ENCODE measurements at regions not wholly inside any gene's neighbourhood (a gene's known extent, or its start where the extent isn't known, plus 50 kb on each side); places are given as distances from the start of the nearest gene placed in this dataset.
A peak's percentile ranks its signal among the peaks of the same experiment; 100 is the strongest.

DNA sequence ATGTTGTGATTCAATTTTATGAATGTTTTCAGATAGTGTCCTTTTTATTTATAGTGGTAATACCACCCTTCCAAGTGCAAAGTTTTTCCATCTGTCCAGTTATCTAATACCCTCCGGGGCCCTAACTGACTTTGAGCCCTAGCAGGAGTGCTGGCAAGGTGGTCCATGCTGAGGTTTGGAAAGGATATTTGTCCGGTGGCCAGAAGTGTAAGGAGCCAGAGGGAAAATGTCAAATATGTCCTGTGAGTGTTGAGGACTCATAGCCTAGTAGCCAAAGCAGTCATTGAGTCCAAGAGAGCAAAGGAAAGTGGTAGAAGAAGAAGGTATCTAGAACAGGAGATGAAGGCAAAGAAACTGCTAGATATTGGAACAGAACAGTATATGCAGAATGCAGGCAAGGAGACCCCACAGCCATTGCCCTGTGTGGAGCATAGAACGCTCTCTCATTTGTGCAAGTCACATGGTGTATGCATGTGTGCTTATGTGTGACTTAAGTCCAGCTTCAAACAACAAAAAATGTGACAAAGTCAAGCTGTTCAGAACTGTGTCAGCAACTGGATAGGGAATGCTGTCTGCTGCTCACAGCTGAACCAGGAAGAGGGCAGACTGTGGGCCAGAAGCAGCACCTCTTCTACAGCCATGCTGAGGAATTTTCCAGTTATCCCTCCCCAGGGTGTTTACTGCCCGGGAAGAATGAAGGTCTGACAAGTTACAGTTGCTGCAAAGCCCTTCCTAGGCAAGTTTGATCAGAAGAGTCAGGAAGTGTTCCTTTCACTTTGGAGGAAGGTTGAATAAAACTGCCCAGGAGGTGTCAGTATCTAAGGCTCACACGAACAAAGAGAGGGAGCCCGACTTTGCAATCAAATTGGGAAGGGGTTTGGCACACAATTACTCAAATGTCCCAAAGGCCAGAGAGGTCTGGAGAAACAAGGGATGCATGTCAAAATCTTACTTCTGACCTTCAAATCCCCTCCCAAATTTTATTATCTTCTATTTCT, 463.3 kb upstream of the DMAC1 start:
- no peak overlapping the region for H3K18ac ChIP-seq (ENCODE audit: extremely low read depth, low read length)
- H2BK120ac ChIP-seq (replicated peaks; ENCODE audit: low read depth, low read length), result peak overlapping the region; percentile 27
- no peaks in the 10 kb centered on the region for H3K79me1 ChIP-seq (ENCODE audit: low read depth, low read length)
- H2AFZ ChIP-seq (ENCODE audit: low read length), result peak overlapping the region; percentile 60
- CTCF ChIA-PET (ENCODE audit: partially characterized antibody), result interaction anchor here (0.5 kb wide), 1 partner anchor 224 kb away, joined by 3 read pairs; no protein-coding TSS in a partner anchor
- H3K9me3 ChIP-seq (ENCODE audit: insufficient read depth in 2 of 2, low read depth in 1 of 2, low read length in 1 of 2), result no peaks in the 10 kb centered on the region
- 71% methylated on average over 6 of the region's 6 CpGs; no CpG with 5 or more reads in 1 of the 2 experiments for WGBS, 2 experiments (ENCODE audit: extremely low coverage in 1 of 2, insufficient coverage in 1 of 2, insufficient read length in 1 of 2, insufficient replicate concordance in 2 of 2, low coverage in 1 of 2, low lambda C conversion rate in 2 of 2, missing lambda C conversion rate in 1 of 2)
- H3K4me2 ChIP-seq (ENCODE audit: insufficient read depth in 1 of 2, low read depth in 2 of 2, low read length in 2 of 2), result no peak overlapping the region
- no peak overlapping the region for H2BK12ac ChIP-seq (ENCODE audit: low read depth, low read length)
- H4K20me1 ChIP-seq (replicated peaks in 1 of 2; ENCODE audit: control insufficient read depth in 1 of 2, insufficient read depth in 2 of 2, low read length in 2 of 2), result no peaks in the 10 kb centered on the region
- H3K56ac ChIP-seq (replicated peaks; ENCODE audit: insufficient read length, low read depth, low read length), result no peak overlapping the region
- H3K79me2 ChIP-seq (ENCODE audit: control insufficient read depth in 1 of 2, insufficient read depth in 2 of 2, low read length in 2 of 2), result no peaks in the 10 kb centered on the region
- H3K14ac ChIP-seq (ENCODE audit: insufficient read length), result no peak overlapping the region
- no peak for DNase-seq (ENCODE audit: low read depth in 1 of 2, low spot score in 2 of 2)
- no peak overlapping the region for H2AK5ac ChIP-seq (ENCODE audit: low read depth, low read length)
- no peak overlapping the region for H4K5ac ChIP-seq (ENCODE audit: insufficient read length, low read depth, low read length)
- no peak overlapping the region for H3K4me3 ChIP-seq (ENCODE audit: extremely low read depth in 1 of 4, insufficient read depth in 2 of 4, low read depth in 3 of 4, low read length in 4 of 4)
- no peaks in the 10 kb centered on the region for H3K27me3 ChIP-seq (replicated peaks in 1 of 4; ENCODE audit: control insufficient read depth in 3 of 4, extremely low read depth in 1 of 4, insufficient read depth in 3 of 4, low read length in 3 of 4)
- H4K8ac ChIP-seq (ENCODE audit: extremely low read depth, insufficient read depth, low read length), result no peak overlapping the region
- no peak overlapping the region for H3K23ac ChIP-seq (ENCODE audit: insufficient read length)
- no peaks in the 10 kb centered on the region for H3K36me3 ChIP-seq (ENCODE audit: control insufficient read depth in 2 of 4, insufficient read depth in 4 of 4, low read length in 3 of 4)
- H2BK15ac ChIP-seq (ENCODE audit: low read length), result no peak overlapping the region
- H3K4me1 ChIP-seq (replicated peaks in 1 of 4; ENCODE audit: control insufficient read depth in 3 of 4, insufficient read depth in 4 of 4, low read length in 3 of 4), result peaks cover 0 to 5% (median 2%) of the 10 kb centered on the region in 4 experiments; a peak in 3 of 7 replicates
- no peaks in the 10 kb centered on the region for H3K23me2 ChIP-seq (ENCODE audit: low read depth, low read length)
- no peak overlapping the region for H4K91ac ChIP-seq (replicated peaks; ENCODE audit: insufficient read length, low read length)
- peak overlapping the region; percentile 49 for H3K4ac ChIP-seq (replicated peaks; ENCODE audit: insufficient read length, low read depth, low read length)
- no peak for FAIRE-seq
- no peak overlapping the region for H2BK5ac ChIP-seq (ENCODE audit: low read depth, low read length)
- H3K9ac ChIP-seq (replicated peaks in 1 of 4; ENCODE audit: extremely low read depth in 1 of 4, low read depth in 3 of 4, low read length in 3 of 4), result no peak overlapping the region
- no peak overlapping the region for H2BK20ac ChIP-seq (ENCODE audit: low read length)
- no peak overlapping the region for H3K27ac ChIP-seq (ENCODE audit: low read depth, low read length)
- POLR2A ChIA-PET (ENCODE audit: partially characterized antibody), result no interaction called here
- no peak for TF ChIP-seq BACH1 (IDR thresholded peaks at IDR 0.05; ENCODE audit: low read length)
- TF ChIP-seq RFX5 (IDR thresholded peaks at IDR 0.05; ENCODE audit: borderline replicate concordance, low read depth, low read length), result no peak
- no peak for TF ChIP-seq HDAC2 (IDR thresholded peaks at IDR 0.05; ENCODE audit: borderline replicate concordance in 1 of 2, low read depth in 2 of 2, low read length in 2 of 2)
